Activated T-cell treated with anti-CD3 and anti-CD28 coated beads, Interleukin-2, amount 50 U/mL, for 48 hours (primary cell): ENCODE measurements at regions not wholly inside any gene's neighbourhood (a gene's known extent, or its start where the extent isn't known, plus 50 kb on each side); places are given as distances from the start of the nearest gene placed in this dataset.
A peak's percentile ranks its signal among the peaks of the same experiment; 100 is the strongest.
"Not testable (repeated sequence)": the region's sequence is repeated elsewhere in the genome, so short reads cannot be mapped to it uniquely, and the experiment has no call there.

Experiments used
- DNase-seq, 2 experiments: peaks; one replicate each; pipeline ENCODE4 v3.0.0-alpha.2; 2020

DNA sequence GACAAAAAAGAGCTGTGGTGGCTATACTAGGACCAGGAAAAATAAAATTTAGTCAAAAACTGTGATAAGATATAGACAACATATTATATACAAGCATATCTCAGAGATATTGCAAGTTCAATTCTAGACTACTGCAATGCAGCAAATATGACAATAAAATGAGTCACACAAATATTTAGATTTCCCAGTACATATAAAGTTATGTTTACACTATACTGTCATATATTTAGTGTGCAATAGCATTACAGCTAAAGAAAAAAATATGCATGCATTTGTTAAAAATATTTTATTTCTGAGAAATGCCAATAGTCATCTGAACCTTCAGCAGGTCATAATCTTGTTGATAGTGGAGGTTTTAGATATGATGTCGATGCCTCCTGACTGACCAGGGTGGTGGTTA is 72.1 kb downstream of the AKR1C4 start:
- DNase-seq: no peak

- no peak for DNase-seq
These were observed 73.2 kb downstream of the AKR1C4 start for GRCh38 chr10:5269791-5270190.

- DNase-seq: no peak
These were observed 74.9 kb downstream of the AKR1C4 start for GRCh38 chr10:5271526-5271925.

- no peak for DNase-seq
These were observed 75.6 kb downstream of the AKR1C4 start for GRCh38 chr10:5272065-5272803.

DNA sequence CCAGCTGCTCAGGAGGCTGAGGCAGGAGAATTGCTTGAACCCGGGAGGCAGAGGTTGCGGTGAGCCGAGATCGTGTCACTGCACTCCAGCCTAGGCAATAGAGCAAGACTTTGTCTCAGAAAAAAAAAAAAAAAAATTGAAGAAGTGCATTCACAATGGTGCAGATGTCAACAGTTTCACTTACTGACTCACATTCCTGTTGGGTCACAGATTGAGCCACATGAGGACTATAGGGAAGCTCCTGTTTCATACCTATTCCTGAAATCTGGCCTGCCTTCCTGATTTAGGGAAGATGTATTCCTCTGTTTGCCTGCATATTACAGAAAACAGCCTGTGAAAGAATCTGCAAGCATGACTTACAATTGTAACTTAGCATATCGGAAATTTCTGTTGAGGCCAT is 78.2 kb downstream of the AKR1C4 start:
- DNase-seq: no peak

GRCh38 chr10:5281356-5281755 is 83.4 kb upstream of the UCN3 start:
- no peak for DNase-seq

GRCh38 chr10:5282137-5282536 is 82.6 kb upstream of the UCN3 start:
- DNase-seq: no peak

- peak; percentile 66 to 71 for DNase-seq
These were observed 81.2 kb upstream of the UCN3 start for GRCh38 chr10:5283305-5284158.

GRCh38 chr10:5284311-5285057 is 80.3 kb upstream of the UCN3 start:
- no peak for DNase-seq

GRCh38 chr10:5285186-5285585 is 79.6 kb upstream of the UCN3 start:
- no peak for DNase-seq

GRCh38 chr10:5288359-5288758 is 76.4 kb upstream of the UCN3 start:
- no peak for DNase-seq

- not testable (repeated sequence) for DNase-seq
These were observed 75.5 kb upstream of the UCN3 start for GRCh38 chr10:5289228-5289627.

- peak; percentile 57 to 63 for DNase-seq
These were observed 73.1 kb upstream of the UCN3 start for GRCh38 chr10:5291501-5292195.

- DNase-seq: peak in 1 of 2 experiments; percentile 31
These were observed 72.5 kb upstream of the UCN3 start for GRCh38 chr10:5292196-5292735.

DNA sequence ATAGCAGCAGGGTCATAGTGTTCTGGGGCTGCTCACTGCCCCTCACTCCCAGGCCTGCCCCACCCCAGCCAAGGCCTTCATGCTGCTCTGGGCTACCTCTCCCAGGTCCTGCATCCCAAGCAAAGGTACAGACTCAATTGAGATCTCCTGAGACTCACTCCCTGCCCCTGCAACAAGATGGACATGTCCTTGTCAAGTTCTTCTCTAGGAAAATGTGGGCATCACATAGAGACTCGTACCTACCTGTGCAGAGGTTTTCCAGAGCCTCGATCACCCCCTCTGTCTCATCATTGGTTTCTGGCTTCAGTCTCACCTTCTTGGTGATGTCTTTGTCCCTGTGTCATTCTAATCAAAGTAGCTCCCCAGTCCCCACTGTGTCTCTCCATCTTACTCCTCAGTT is 71.8 kb upstream of the UCN3 start:
- peak in 1 of 2 experiments; percentile 27 for DNase-seq

- peak; percentile 87 to 89 for DNase-seq
These were observed 70.8 kb upstream of the UCN3 start for GRCh38 chr10:5293691-5294550.

DNA sequence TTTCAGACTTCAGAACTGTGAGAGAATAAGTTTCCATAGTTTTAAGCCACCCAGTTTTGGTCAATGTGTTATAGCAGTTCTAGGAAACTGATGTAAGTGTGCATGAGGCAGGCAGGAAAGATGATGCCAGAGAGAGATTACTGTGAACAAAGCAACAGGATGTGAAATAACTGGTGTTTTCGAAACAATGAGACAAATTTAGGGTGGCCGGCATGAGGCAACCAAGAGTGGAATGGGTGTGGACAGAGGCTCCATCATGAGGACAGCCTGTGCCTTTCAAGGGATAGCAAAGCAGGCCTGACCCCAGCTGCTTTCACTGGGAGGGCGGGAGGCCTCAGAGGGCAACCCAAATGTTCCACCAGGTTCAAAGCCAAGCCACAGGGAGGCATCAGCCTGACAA is 67.3 kb upstream of the UCN3 start:
- DNase-seq: peak; percentile 45 to 47

GRCh38 chr10:5297996-5298395 is 66.8 kb upstream of the UCN3 start:
- no peak for DNase-seq

DNA sequence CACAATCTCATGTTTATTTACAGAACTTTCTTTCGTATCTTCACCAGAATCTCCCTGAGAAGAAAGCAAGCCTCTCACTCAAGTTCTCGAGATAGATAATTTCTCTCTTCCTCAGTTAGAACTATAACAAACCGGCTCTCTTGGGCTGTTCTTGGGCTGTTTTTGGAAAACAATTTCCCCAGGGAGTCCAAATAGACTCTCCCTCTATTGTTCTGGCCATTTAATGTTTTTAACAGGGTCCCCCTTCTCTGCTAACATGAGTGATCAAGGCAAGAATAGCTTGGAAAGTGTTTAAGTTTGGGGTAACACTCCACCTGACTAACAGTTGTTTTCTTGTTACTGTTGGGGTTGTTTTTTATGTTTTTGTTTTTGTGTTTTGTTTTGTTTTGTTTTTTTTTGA is 64.8 kb upstream of the UCN3 start:
- DNase-seq: no peak

DNA sequence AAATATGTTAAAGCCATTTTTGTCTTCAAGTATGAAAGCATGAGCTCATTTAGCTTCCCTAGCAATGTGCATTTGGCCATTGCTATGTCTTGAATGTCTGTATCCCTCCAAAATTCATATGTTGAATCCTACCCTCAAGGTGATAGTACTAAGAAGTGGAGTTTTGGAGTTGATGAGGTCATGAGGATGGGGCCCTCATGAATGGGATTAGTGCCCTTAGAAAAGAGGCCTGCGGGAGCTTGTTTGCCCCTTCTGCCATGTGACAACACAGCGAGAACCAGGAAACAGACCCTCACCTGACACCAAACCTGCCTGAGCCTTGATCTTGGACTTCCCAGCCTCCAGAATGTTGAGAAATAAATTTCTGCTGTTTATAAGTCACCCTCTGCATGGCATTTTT is 61.3 kb upstream of the UCN3 start:
- DNase-seq: no peak

DNA sequence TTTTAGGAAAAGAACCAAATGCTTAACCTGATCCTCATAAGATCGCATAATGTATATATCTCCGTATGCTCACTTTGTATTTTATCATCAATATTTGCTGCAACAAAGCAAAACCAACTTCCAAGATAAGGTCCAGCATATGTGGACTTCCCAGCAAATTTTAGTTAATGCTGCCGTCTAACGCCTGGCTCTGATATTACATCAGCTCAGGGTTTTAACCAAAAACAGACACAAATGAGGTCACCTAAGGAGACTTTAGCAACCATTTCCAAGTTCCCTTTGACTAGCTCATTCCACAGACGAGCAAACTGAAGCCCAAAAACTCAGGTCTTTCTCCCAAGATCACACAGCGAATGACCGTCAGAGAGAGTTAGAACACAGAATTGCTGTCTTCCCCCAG is 59.4 kb upstream of the UCN3 start:
- no peak for DNase-seq

DNA sequence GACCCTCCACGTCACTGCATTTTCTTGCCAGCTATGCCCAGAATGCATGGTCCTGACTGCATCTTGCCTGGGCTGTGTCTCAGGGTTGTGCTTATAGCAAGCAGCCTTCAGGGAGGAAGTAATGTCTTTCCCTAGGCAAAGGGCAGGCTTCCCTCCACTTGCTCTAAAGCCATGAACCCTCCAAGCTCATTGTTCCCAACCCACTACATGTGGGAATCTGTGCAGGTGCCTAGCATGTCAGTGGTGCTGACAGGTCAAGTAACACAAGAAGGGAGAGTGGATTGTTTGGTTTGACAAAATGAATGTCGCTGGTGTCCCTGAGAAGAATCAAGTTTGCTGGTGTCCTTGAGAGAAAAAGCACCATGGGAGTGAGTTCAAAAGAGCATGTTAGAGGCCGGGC is 53.9 kb upstream of the UCN3 start:
- no peak for DNase-seq
